SK-N-SH (cell line): ENCODE measurements at regions not wholly inside any gene's neighbourhood (a gene's known extent, or its start where the extent isn't known, plus 50 kb on each side); places are given as distances from the start of the nearest gene placed in this dataset.

ENCODE experiments used
- CTCF ChIA-PET: fragments of 300-600, 350-600 bp; formaldehyde crosslinking; extraction: SDS; loops from one replicate; lab custom pipeline; 2021; lab: Yijun Ruan, JAX
- POLR2A ChIA-PET: fragments of 350-600 bp; sonication (Branson Sonifier 250); formaldehyde crosslinking; extraction: SDS; loops from one replicate; lab custom pipeline; 2020; ENCODE audit warnings: antibody characterized with exemption, inconsistent platforms; lab: Yijun Ruan, JAX
- DNase-seq: peaks from one replicate; pipeline ENCODE4 v3.0.0; 2012
- H2AFZ ChIP-seq: fragments of 200-600 bp; sonication (generic); 2 replicates; pipeline ENCODE4 v1.8.1; 2016; ENCODE audit warnings: antibody characterized with exemption, mild to moderate bottlenecking, low read depth
- H3F3A ChIP-seq: fragments of 200-600 bp; sonication (generic); replicated peaks from 2 replicates; pipeline ENCODE3; 2016; ENCODE audit warnings: antibody characterized with exemption, mild to moderate bottlenecking; ENCODE audit not compliant: insufficient read depth
- H3K27ac ChIP-seq, 2 experiments: fragments of 200-500 bp in 1 of 2; fragments of 200-600 bp in 1 of 2; sonication (Bioruptor generic) in 1 of 2; sonication (generic), shearing (Covaris generic) in 1 of 2; 2 replicates each; pipeline versions ENCODE4 v1.5.1 to v1.6.1; 2014 to 2016; ENCODE audit warnings: low read depth in 2 of 2, inconsistent platforms in 1 of 2, low read length in 1 of 2, mild to moderate bottlenecking in 1 of 2, mixed read lengths in 1 of 2
- H3K27me3 ChIP-seq: fragments of 200-600 bp; sonication (generic), shearing (Covaris generic); 2 replicates; pipeline ENCODE4 v1.6.1; 2016; ENCODE audit warnings: mixed run types; ENCODE audit not compliant: insufficient read depth
- H3K36me3 ChIP-seq, 2 experiments: fragments of 200-500 bp in 1 of 2; fragments of 200-600 bp in 1 of 2; sonication (Bioruptor generic) in 1 of 2; sonication (generic) in 1 of 2; replicated peaks in 1 of 2; 2 replicates each; pipeline versions ENCODE3 to v1.5.1; 2014 to 2016; ENCODE audit warnings: low read length in 1 of 2, mild to moderate bottlenecking in 1 of 2; ENCODE audit not compliant: insufficient read depth in 2 of 2, control insufficient read depth in 1 of 2
- H3K4me1 ChIP-seq, 2 experiments: fragments of 200-500 bp in 1 of 2; fragments of 200-600 bp in 1 of 2; sonication (Bioruptor generic) in 1 of 2; sonication (generic), shearing (Covaris generic) in 1 of 2; 2 replicates each; pipeline versions ENCODE4 v1.5.1 to v1.6.1; 2014 to 2016; ENCODE audit warnings: low read depth in 1 of 2, low read length in 1 of 2, mixed run types in 1 of 2; ENCODE audit not compliant: insufficient read depth in 2 of 2, control insufficient read depth in 1 of 2
- H3K4me2 ChIP-seq: fragments of 200-600 bp; sonication (generic), shearing (Covaris generic); 2 replicates; pipeline ENCODE4 v1.6.1; 2017; ENCODE audit warnings: mixed run types
- H3K4me3 ChIP-seq, 2 experiments: fragments of 200-500 bp in 1 of 2; fragments of 200-600 bp in 1 of 2; sonication (Bioruptor generic) in 1 of 2; sonication (generic), shearing (Covaris generic) in 1 of 2; 2 replicates each; pipeline versions ENCODE4 v1.5.1 to v1.8.1; 2014 to 2016; ENCODE audit warnings: low read depth in 2 of 2, inconsistent platforms in 1 of 2, low read length in 1 of 2, mild to moderate bottlenecking in 1 of 2, mixed read lengths in 1 of 2, moderate library complexity in 1 of 2
- H3K79me2 ChIP-seq: fragments of 200-600 bp; sonication (generic); 2 replicates; pipeline ENCODE4 v1.8.1; 2017; ENCODE audit warnings: mild to moderate bottlenecking; ENCODE audit not compliant: insufficient read depth
- H3K9ac ChIP-seq: fragments of 200-600 bp; sonication (generic); 2 replicates; pipeline ENCODE4 v1.6.1; 2017; ENCODE audit warnings: mixed run types
- H3K9me2 ChIP-seq: fragments of 200-600 bp; sonication (generic); 2 replicates; pipeline ENCODE4 v1.6.1; 2017; ENCODE audit warnings: mixed run types
- H3K9me3 ChIP-seq: fragments of 200-600 bp; sonication (generic); 2 replicates; pipeline ENCODE4 v1.6.1; 2017; ENCODE audit warnings: mixed run types, mild to moderate bottlenecking, moderate library complexity
- H4K20me1 ChIP-seq: fragments of 200-600 bp; sonication (generic); 2 replicates; pipeline ENCODE4 v1.6.1; 2017; ENCODE audit warnings: mild to moderate bottlenecking, mixed run types; ENCODE audit not compliant: insufficient read depth
- CHD2 ChIP-seq: fragments of 150-350 bp; IDR thresholded peaks from 2 replicates; pipeline ENCODE4 v1.6.1; 2018; ENCODE audit warnings: low read length; ENCODE audit not compliant: partially characterized antibody
- CTCF ChIP-seq: fragments of 200-600 bp; sonication (generic); IDR thresholded peaks from 2 replicates; pipeline ENCODE4 v1.6.1; 2017; ENCODE audit warnings: antibody characterized with exemption, mild to moderate bottlenecking, moderate library complexity
- FOXM1 ChIP-seq: IDR thresholded peaks from 2 replicates; pipeline ENCODE4 v1.4.0; 2012; ENCODE audit warnings: low read depth, mild to moderate bottlenecking
- GATA2 ChIP-seq: sonication (generic); formaldehyde crosslinking; IDR thresholded peaks from 2 replicates; pipeline ENCODE4 v1.5.0; 2020; ENCODE audit warnings: mild to moderate bottlenecking, missing genetic modification reagents
- MAX ChIP-seq: IDR thresholded peaks from 2 replicates; pipeline ENCODE4 v1.4.0; 2012; ENCODE audit warnings: low read depth
- MXI1 ChIP-seq: IDR thresholded peaks from 2 replicates; pipeline ENCODE4 v1.6.1; 2012; ENCODE audit warnings: mild to moderate bottlenecking, low read depth, low read length, improper control_type of control experiment
- NRF1 ChIP-seq: IDR thresholded peaks from 2 replicates; pipeline ENCODE4 v1.6.1; 2012; ENCODE audit warnings: low read depth, mild to moderate bottlenecking, low read length
- PBX3 ChIP-seq: IDR thresholded peaks from 2 replicates; pipeline ENCODE4; 2012
- RCOR1 ChIP-seq: fragments of 150-350 bp; IDR thresholded peaks from 2 replicates; pipeline ENCODE4 v1.6.1; 2017; ENCODE audit warnings: antibody characterized with exemption, low read length
- REST ChIP-seq: IDR thresholded peaks from 2 replicates; pipeline ENCODE4 v1.6.1; 2012; ENCODE audit warnings: mild to moderate bottlenecking, low read depth, low read length, moderate library complexity
- RXRA ChIP-seq: IDR thresholded peaks from 2 replicates; pipeline ENCODE4 v1.4.0; 2012; ENCODE audit warnings: low read depth, mild to moderate bottlenecking, borderline replicate concordance
- SIN3A ChIP-seq: IDR thresholded peaks from 2 replicates; pipeline ENCODE4 v1.6.1; 2012; ENCODE audit warnings: low read depth, mild to moderate bottlenecking, low read length, moderate library complexity, borderline replicate concordance
- SMC3 ChIP-seq: IDR thresholded peaks from 2 replicates; pipeline ENCODE4 v1.6.1; 2012; ENCODE audit warnings: low read depth, low read length, improper control_type of control experiment
- TEAD4 ChIP-seq: IDR thresholded peaks from 2 replicates; pipeline ENCODE4 v1.4.0; 2012; ENCODE audit warnings: mild to moderate bottlenecking, borderline replicate concordance; ENCODE audit not compliant: insufficient read depth
- USF2 ChIP-seq: fragments of 150-350 bp; IDR thresholded peaks from 2 replicates; pipeline ENCODE4 v1.6.1; 2017; ENCODE audit warnings: antibody characterized with exemption, low read length, low read depth, borderline replicate concordance
- YY1 ChIP-seq: IDR thresholded peaks from 2 replicates; pipeline ENCODE4 v1.4.0; 2012; ENCODE audit warnings: low read depth, mild to moderate bottlenecking
- WGBS: methylation state at CpG from one replicate; pipeline ENCODE4 v1.1.6; 2017; ENCODE audit warnings: low lambda C conversion rate; 5-methylcytosine and 5-hydroxymethylcytosine counted together

- H3K9me2 ChIP-seq = no peaks in the 10 kb centered on the region
- H3K9ac ChIP-seq = no peak overlapping the region
- H2AFZ ChIP-seq = no peak overlapping the region
- no peaks in the 10 kb centered on the region for H3K79me2 ChIP-seq
- peaks cover 0 to 11% of the 10 kb centered on the region in 2 experiments; a peak in 2 of 4 replicates for H3K4me1 ChIP-seq
- CTCF ChIA-PET = no interaction called here
- 82% methylated on average over 2 of the region's 2 CpGs for WGBS
- no peak for TF ChIP-seq RXRA
- no peak for TF ChIP-seq SMC3
- TF ChIP-seq, all 33 proteins: peak for 0
- H3F3A ChIP-seq = no peaks in the 10 kb centered on the region
- H3K36me3 ChIP-seq = no peaks in the 10 kb centered on the region
- no peaks in the 10 kb centered on the region for H4K20me1 ChIP-seq
- H3K4me3 ChIP-seq = no peak overlapping the region
- DNase-seq = no peak
- no peaks in the 10 kb centered on the region for H3K27me3 ChIP-seq
- POLR2A ChIA-PET = no interaction called here
- no peak overlapping the region for H3K4me2 ChIP-seq
- no peaks in the 10 kb centered on the region for H3K9me3 ChIP-seq
- H3K27ac ChIP-seq = no peak overlapping the region
Measured at GRCh38 chr7:46032942-46033341, 111.9 kb upstream of the IGFBP3 start.

- no peaks in the 10 kb centered on the region for H3K36me3 ChIP-seq
- H3K9me2 ChIP-seq = no peaks in the 10 kb centered on the region
- no peak overlapping the region for H3K4me3 ChIP-seq
- 76% methylated on average over 6 of the region's 6 CpGs for WGBS
- TF ChIP-seq CHD2 = no peak
- TF ChIP-seq SIN3A = no peak
- no peak for TF ChIP-seq MAX
- TF ChIP-seq CTCF = no peak
- TF ChIP-seq FOXM1 = no peak
- TF ChIP-seq REST = no peak
- TF ChIP-seq GATA2 (CRISPR knock-in tag) = no peak
- TF ChIP-seq NRF1 = no peak
- TF ChIP-seq TEAD4 = no peak
- TF ChIP-seq MXI1 = no peak
- no peak for TF ChIP-seq PBX3
- no peak for TF ChIP-seq YY1
- no peak for TF ChIP-seq RCOR1
- no peak for TF ChIP-seq USF2
- no peaks in the 10 kb centered on the region for H3K27me3 ChIP-seq
- no peak overlapping the region for H3K9ac ChIP-seq
- POLR2A ChIA-PET = no interaction called here
- no peak for DNase-seq
- CTCF ChIA-PET = interaction anchor here (0.6 kb wide), 1 partner anchor 14 kb away, joined by 4 read pairs; no protein-coding TSS in a partner anchor
- no peaks in the 10 kb centered on the region for H4K20me1 ChIP-seq
- H3K4me2 ChIP-seq = no peak overlapping the region
- H3K79me2 ChIP-seq = no peaks in the 10 kb centered on the region
- H2AFZ ChIP-seq = no peak overlapping the region
- H3K4me1 ChIP-seq = peaks cover 0 to 11% of the 10 kb centered on the region in 2 experiments; a peak in 2 of 4 replicates
- H3F3A ChIP-seq = no peaks in the 10 kb centered on the region
- H3K9me3 ChIP-seq = no peaks in the 10 kb centered on the region
- no peak overlapping the region for H3K27ac ChIP-seq
Measured at GRCh38 chr7:46032353-46032752, 111.3 kb upstream of the IGFBP3 start.
